ENCODE measurements at regions not wholly inside any gene's neighbourhood (a gene's known extent, or its start where the extent isn't known, plus 50 kb on each side); places are given as distances from the start of the nearest gene placed in this dataset.

- CTCF ChIA-PET, result no interaction called here
- H3K27me3 Mint-ChIP-seq, result no peaks in the 10 kb centered on the region
- no peak overlapping the region for H3K27ac Mint-ChIP-seq
- POLR2A ChIA-PET, result no interaction called here
- H3K4me3 Mint-ChIP-seq, result no peak overlapping the region
- TF ChIP-seq CTCF (IDR thresholded peaks at IDR 0.05), result no peak
- no peaks in the 10 kb centered on the region for H3K4me1 Mint-ChIP-seq
- no peaks in the 10 kb centered on the region for H3K9me3 Mint-ChIP-seq
- no peaks in the 10 kb centered on the region for H3K36me3 Mint-ChIP-seq (ENCODE audit: low read depth)
- intact Hi-C loops (cut with micrococcal nuclease), result no loop called here
- no peak for DNase-seq
- no peak for ATAC-seq (ENCODE audit: low read depth)
Measured at GRCh38 chr10:44054046-44054445, 330.9 kb downstream of the CXCL12 start.

GRCh38 chr10:44053391-44053790 is 331.5 kb downstream of the CXCL12 start:
- intact Hi-C loops (cut with micrococcal nuclease), result no loop called here
- ChIA-PET POLR2A (no interaction called here), CTCF (no interaction called here)

GRCh38 chr10:44051584-44052385 is 333.1 kb downstream of the CXCL12 start:
- DNase-seq (no peak), ATAC-seq (ENCODE audit: low read depth) (no peak)
- ChIA-PET CTCF (no interaction called here), POLR2A (no interaction called here)
- TF ChIP-seq CTCF (IDR thresholded peaks at IDR 0.05), result no peak
- intact Hi-C loops (cut with micrococcal nuclease), result no loop called here
- Mint-ChIP-seq H3K36me3 (ENCODE audit: low read depth) (no peaks in the 10 kb centered on the region), H3K4me1 (no peaks in the 10 kb centered on the region), H3K27me3 (no peaks in the 10 kb centered on the region), H3K9me3 (no peaks in the 10 kb centered on the region), H3K4me3 (no peak overlapping the region), H3K27ac (no peak overlapping the region)

More at GRCh38 chr10:44053391-44053790, 331.5 kb downstream of the CXCL12 start:
- H3K27me3 Mint-ChIP-seq, result no peaks in the 10 kb centered on the region
- no peaks in the 10 kb centered on the region for H3K36me3 Mint-ChIP-seq (ENCODE audit: low read depth)
- no peak for TF ChIP-seq CTCF (IDR thresholded peaks at IDR 0.05)
- no peak overlapping the region for H3K27ac Mint-ChIP-seq
- H3K4me3 Mint-ChIP-seq, result no peak overlapping the region
- DNase-seq, result no peak
- H3K4me1 Mint-ChIP-seq, result no peaks in the 10 kb centered on the region
- ATAC-seq (ENCODE audit: low read depth), result no peak
- H3K9me3 Mint-ChIP-seq, result no peaks in the 10 kb centered on the region

- DNase-seq (no peak), ATAC-seq (ENCODE audit: low read depth) (no peak)
- H3K9me3 Mint-ChIP-seq, result no peaks in the 10 kb centered on the region
- H3K27ac Mint-ChIP-seq, result no peak overlapping the region
- no peak for TF ChIP-seq CTCF (IDR thresholded peaks at IDR 0.05)
- H3K4me3 Mint-ChIP-seq, result no peak overlapping the region
- CTCF ChIA-PET, result no interaction called here
- no peaks in the 10 kb centered on the region for H3K27me3 Mint-ChIP-seq
- intact Hi-C loops (cut with micrococcal nuclease), result no loop called here
- H3K4me1 Mint-ChIP-seq, result no peaks in the 10 kb centered on the region
- H3K36me3 Mint-ChIP-seq (ENCODE audit: low read depth), result no peaks in the 10 kb centered on the region
- POLR2A ChIA-PET, result no interaction called here
Measured at GRCh38 chr10:44051091-44051490, 333.8 kb downstream of the CXCL12 start.

- H3K27me3 Mint-ChIP-seq, result peaks cover 2% of the 10 kb centered on the region
- H3K36me3 Mint-ChIP-seq (ENCODE audit: low read depth), result no peaks in the 10 kb centered on the region
- intact Hi-C loops (cut with micrococcal nuclease), result no loop called here
- DNase-seq (no peak), ATAC-seq (ENCODE audit: low read depth) (no peak)
- H3K4me3 Mint-ChIP-seq, result no peak overlapping the region
- CTCF ChIA-PET, result no interaction called here
- no peak for TF ChIP-seq CTCF (IDR thresholded peaks at IDR 0.05)
- no peaks in the 10 kb centered on the region for H3K9me3 Mint-ChIP-seq
- no peak overlapping the region for H3K27ac Mint-ChIP-seq
- no peaks in the 10 kb centered on the region for H3K4me1 Mint-ChIP-seq
- POLR2A ChIA-PET, result no interaction called here
Measured at GRCh38 chr10:44049301-44050015, 335.4 kb downstream of the CXCL12 start.
